Keratinocyte (primary cell): ENCODE measurements at regions not wholly inside any gene's neighbourhood (a gene's known extent, or its start where the extent isn't known, plus 50 kb on each side); places are given as distances from the start of the nearest gene placed in this dataset.

Experiments
- EZH2 ChIP-seq: IDR thresholded peaks from one replicate; pipeline ENCODE4 v1.6.1; 2012; ENCODE audit warnings: inconsistent platforms, mild to moderate bottlenecking, low read length, moderate library complexity
- TF ChIP-seq, protein P1 (sequence below), 3 experiments: IDR thresholded peaks in 1 of 3; conservative IDR thresholded peaks in 1 of 3; optimal IDR thresholded peaks in 1 of 3; 2 replicates in 2 of 3; 3 replicates in 1 of 3; pipeline versions ENCODE3 to v1.5.1; 2011; ENCODE audit warnings: low read length in 3 of 3, mild to moderate bottlenecking in 3 of 3, moderate library complexity in 2 of 3, control low read depth in 1 of 3, inconsistent platforms in 1 of 3; ENCODE audit not compliant: insufficient read depth in 2 of 3; ENCODE audit errors: extremely low read depth in 1 of 3

DNA sequence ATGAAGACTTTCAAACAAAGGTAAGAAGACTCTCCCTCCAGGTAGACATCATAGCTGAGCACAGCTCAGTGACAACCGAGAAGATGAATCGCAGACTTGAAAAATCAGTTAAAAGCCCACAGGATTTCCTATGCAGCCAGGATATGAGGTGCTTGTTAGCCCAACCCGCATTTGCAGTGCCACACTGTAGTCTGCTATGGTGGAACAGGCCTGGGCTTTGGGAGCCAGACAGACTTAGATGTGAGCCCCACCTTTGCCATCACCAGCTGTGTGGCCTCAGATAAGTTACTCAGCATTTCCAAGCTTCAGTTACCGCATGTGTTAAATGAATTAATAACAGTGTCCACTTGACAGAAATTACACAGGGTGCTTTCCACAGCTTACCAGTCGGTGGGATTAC lies 204.4 kb upstream of the HS3ST3A1 start:
- TF ChIP-seq, protein P1, sequence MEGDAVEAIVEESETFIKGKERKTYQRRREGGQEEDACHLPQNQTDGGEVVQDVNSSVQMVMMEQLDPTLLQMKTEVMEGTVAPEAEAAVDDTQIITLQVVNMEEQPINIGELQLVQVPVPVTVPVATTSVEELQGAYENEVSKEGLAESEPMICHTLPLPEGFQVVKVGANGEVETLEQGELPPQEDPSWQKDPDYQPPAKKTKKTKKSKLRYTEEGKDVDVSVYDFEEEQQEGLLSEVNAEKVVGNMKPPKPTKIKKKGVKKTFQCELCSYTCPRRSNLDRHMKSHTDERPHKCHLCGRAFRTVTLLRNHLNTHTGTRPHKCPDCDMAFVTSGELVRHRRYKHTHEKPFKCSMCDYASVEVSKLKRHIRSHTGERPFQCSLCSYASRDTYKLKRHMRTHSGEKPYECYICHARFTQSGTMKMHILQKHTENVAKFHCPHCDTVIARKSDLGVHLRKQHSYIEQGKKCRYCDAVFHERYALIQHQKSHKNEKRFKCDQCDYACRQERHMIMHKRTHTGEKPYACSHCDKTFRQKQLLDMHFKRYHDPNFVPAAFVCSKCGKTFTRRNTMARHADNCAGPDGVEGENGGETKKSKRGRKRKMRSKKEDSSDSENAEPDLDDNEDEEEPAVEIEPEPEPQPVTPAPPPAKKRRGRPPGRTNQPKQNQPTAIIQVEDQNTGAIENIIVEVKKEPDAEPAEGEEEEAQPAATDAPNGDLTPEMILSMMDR (optimal IDR thresholded peaks at IDR 0.05 in 1 of 3, IDR thresholded peaks at IDR 0.05 in 1 of 3, conservative IDR thresholded peaks at IDR 0.05 in 1 of 3; ENCODE audit: extremely low read depth in 1 of 3, insufficient read depth in 2 of 3, low read length in 3 of 3): no peak
- no peak for TF ChIP-seq EZH2
